GM18951 (cell line): ENCODE measurements at regions not wholly inside any gene's neighbourhood (a gene's known extent, or its start where the extent isn't known, plus 50 kb on each side); places are given as distances from the start of the nearest gene placed in this dataset.

ENCODE experiments used
- POLR2A ChIP-seq: IDR thresholded peaks from 4 replicates; pipeline ENCODE4 v1.6.1; 2011; ENCODE audit warnings: mild to moderate bottlenecking; ENCODE audit not compliant: insufficient read length, insufficient read depth; ENCODE audit errors: extremely low read depth
- in situ Hi-C: fragments of 300-500 bp; cut with MboI; formaldehyde crosslinking; loops from one replicate; pipeline ENCODE4 v1.12.0; 2022; ENCODE audit warnings: low sequenced_read_pairs, mixed read lengths, inconsistent platforms; ENCODE audit not compliant: unreplicated experiment

DNA sequence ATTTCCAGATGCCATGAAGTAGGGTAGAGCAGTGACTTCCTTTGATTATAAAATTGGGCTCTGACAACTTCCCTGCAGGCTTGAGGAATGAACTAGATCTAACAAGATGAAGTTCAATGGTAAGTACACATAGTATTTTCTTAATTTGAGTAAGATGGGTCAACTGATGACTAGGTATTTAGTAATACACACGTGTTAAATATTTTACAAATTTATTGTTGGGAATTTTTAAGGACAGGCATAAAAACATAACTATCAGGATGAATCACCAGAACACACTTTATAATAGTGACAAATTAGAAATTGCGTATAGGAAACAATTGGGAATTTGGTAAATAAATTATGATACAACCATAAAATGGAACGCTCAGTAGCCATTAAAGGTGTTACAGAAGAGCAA, 762.4 kb upstream of the SLC35B3 start:
- in situ Hi-C loops, result no loop called here
- TF ChIP-seq POLR2A, result no peak

DNA sequence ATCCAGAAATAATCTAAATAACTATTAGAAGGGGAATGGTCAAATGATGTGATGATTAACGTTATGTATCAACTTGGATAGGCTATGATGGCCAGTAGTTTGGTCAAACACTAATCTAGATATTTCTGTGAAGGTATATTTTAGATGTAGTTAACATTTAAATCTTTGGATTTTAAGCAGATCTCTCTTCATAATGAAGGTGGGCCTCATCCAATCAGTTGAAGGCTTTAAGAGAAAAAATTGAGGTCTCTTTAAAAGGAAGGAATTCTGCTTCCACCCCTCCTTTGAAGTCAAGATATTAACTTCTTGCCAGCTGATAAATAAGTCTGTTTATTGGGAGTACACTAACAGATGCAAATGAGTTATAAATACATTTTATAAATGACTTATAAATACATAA, 760.0 kb upstream of the SLC35B3 start:
- no peak for TF ChIP-seq POLR2A
- in situ Hi-C loops, result no loop called here

DNA sequence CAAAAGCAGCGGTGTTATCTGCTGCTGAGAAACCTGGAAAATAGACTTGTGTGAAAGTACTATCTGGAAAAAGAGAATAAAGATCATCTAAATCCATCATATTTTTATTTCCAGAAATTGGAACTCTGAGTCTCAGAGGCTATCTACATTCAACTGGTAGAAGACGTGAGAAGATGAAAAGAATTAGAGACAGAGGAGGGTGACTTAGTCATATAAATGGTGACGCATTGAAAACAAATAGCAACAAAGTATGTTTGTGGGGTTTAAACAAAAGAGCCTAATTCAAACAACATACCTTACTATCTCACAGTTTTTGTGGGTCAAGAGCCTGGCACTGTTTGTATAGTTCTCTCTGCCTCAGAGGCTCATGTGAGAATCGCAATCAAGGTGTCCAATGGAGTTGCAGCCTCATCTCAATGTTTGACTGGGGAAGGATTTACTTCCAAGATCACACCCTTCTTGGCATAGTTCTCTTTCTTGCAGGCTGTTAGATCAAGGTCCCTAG, 757.1 kb upstream of the SLC35B3 start:
- no peak for TF ChIP-seq POLR2A
- in situ Hi-C loops, result no loop called here

DNA sequence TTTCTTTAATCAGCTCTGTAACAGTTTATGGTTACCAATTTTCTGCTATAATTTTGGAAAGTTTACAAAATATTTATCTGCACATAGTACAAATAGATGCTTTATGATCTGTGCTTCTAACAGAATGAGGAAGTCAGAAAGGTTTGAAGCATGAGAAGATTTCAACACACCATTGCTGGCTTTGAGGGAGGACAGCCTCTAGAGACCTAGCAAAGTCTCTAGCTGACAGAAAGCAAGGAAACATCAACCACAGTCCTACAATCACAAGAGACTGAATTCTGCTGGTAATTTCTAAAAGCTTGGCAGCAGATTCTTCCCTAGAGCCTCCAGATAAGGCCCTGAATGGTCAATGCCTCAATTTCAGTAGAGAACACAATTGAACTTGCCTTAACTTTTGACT, 750.8 kb upstream of the SLC35B3 start:
- in situ Hi-C loops, result no loop called here
- TF ChIP-seq POLR2A, result no peak

DNA sequence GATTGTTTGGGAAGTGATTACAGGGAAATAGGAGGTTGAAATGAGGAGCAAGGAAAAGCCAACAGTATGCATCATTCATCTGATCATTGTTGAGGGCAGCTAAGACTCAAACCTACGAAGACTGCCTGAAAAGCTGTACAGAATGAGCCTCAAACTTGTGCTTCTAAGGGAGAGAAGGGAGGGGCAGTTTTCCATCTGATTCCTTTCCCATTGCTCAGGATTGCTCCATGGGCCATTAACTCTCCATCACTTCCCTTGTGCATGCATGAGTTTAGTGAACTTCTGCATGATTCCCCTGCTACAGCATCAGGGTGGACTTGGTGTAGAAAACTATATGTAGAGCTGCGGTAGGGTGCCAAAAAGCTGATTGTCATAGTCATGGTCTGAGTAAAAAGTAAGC, 742.7 kb upstream of the SLC35B3 start:
- no peak for TF ChIP-seq POLR2A
- in situ Hi-C loops, result no loop called here

DNA sequence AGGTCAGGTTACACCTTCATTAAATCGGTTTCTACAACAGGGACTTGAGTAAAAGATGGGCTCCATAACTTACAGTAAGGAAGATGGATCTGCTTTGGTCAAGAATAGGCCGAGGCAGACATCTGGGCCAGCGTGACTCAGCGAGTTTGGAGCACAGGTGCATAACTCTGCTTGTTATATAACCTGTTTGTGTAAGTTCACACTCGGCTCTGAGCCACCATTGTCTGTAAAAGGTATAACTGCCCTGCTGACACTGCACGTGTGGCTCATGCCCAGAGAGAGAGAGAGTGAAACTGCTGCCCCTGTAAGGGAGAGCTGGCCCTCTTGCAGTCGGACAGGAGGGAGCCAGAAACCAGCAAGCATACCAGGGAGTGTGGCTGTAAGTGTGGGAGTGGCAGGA, 737.9 kb upstream of the SLC35B3 start:
- no peak for TF ChIP-seq POLR2A
- in situ Hi-C loops, result no loop called here

DNA sequence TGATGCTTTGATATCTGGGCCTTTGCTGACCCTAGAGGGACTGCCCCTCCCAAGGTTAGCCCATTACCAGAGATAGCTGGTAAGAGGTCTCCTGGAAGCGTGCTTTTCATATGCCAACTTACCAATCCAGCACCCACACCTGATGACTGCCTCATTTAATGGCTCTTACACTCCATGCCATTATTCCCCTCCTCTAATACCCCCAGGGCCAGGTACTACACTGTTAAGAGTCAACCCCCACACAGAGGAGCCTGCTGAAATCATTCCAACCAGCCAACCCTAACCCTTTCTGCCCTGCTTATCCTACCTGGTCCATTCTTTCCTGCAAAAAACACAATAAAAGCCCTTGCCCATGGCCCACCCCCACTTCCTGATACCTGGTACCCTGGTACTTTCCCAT, 736.8 kb upstream of the SLC35B3 start:
- no peak for TF ChIP-seq POLR2A

DNA sequence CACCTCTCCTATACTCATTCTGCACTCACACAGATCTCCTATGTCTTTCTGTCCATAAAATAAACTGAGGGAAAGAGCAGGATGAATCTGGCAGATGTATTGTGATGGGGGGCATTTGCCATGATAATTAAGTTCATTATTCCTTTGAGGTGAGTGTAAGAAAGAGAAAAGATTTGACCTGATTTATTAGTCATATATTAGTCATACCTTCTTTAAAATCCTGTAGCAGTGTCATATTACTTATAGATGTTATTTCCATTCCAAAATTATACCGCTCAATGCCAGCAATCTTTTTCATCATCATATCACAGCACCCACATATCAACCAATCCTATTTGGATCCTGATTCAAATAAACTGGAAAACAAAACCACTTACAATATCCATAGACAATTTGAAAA, 733.3 kb upstream of the SLC35B3 start:
- in situ Hi-C loops, result no loop called here
- TF ChIP-seq POLR2A, result no peak

More for the DNA sequence above, 736.8 kb upstream of the SLC35B3 start:
- in situ Hi-C loops, result no loop called here

DNA sequence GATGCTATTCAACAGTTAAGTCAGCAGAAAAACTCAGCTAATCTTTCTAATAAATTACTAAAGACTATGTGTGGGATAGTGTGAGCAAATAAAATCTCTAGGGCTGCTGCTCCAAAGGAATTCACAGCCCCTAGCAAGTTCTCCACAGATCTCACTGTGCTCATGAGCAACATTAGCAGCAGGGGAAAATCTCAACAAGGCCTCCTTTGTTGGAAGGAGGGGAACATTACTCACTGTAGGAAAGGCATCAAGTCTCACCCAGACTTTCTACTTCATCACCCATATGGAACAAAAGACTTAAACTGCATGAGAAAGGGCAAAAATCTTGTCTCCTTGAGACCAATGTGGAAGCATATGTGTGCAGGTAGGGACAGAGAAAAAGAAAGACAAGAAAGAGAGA, 726.4 kb upstream of the SLC35B3 start:
- no peak for TF ChIP-seq POLR2A
- in situ Hi-C loops, result no loop called here

DNA sequence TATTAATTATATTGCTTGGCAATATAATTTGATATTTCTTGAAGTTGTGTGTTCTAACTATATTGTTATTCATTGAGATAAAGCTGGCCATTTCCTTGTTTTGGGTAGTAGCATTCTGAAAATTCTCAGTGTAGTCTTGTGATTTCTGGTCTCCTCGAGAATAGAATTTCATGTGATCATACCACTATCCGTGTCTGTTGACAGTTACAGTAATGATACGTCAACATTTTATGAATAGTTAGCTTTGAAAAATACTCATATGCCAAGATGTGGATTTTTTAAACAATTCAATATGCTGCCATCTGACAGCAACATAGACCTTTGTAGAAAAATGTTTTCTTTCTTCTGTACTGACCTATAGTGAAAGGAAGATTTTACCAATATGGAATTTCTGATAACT, 723.7 kb upstream of the SLC35B3 start:
- in situ Hi-C loops, result no loop called here

DNA sequence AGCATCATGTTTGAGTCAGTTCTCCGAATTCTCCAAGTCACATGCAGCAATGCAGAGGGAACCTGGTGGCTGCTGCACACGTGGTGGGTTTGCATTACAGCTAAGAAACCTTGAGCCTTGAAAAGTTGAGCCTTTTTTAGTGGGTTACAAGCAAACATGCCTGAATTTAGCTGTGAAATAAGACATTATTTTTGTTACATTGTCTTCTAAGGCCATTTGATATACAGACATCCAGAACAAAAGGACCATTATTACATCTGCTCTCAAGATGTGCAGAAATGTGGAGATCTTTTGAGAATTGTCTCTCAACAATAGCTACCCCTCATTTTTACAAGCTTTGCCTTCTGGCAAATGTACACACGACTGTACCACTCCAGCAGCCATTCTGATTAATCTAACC, 720.5 kb upstream of the SLC35B3 start:
- in situ Hi-C loops, result no loop called here
- no peak for TF ChIP-seq POLR2A

More for the DNA sequence above, 723.7 kb upstream of the SLC35B3 start:
- TF ChIP-seq POLR2A, result no peak

DNA sequence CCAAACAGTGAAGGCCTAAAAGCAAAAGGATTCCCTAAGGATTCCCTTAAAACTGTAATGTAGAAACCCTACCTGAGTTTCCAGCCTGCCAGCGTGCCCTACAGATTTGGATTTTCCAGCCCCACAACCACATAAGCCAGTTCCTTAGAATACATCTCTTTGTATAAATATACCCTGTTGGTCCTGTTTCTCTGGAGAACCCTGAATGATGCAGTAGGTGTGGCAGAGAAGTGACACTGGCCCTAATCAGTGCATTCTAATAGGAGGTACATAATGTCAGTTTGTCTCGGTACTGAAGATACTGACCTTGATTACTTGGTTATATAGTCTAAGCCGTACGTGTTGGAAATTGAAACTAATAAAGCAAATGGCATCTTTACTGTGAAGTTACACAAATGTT, 707.8 kb upstream of the SLC35B3 start:
- in situ Hi-C loops, result no loop called here
- no peak for TF ChIP-seq POLR2A

DNA sequence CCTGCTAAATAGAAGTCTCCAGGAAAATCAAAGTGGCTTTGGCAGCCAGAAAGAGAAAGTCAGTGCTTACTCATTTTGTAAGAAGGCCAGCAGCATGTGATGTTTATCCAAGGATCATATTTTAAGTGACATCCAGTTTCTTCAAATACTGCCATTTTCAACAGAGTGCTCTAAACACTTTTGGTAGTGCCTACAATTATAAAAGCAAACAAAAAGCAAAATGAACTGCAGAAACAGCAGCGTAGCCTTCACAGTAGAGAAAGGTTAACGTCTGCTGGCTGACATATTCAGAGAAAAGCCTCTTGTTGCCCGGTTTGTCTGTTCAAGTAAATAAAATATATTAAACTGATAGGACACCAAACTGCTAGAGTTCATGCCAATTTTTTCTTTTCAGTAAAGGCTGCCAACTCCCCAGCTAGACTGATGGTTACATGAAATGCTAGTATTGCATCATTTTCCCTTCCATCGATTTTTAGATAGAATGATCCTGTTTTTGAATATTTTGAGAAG, 705.7 kb upstream of the SLC35B3 start:
- no peak for TF ChIP-seq POLR2A
- in situ Hi-C loops, result no loop called here

DNA sequence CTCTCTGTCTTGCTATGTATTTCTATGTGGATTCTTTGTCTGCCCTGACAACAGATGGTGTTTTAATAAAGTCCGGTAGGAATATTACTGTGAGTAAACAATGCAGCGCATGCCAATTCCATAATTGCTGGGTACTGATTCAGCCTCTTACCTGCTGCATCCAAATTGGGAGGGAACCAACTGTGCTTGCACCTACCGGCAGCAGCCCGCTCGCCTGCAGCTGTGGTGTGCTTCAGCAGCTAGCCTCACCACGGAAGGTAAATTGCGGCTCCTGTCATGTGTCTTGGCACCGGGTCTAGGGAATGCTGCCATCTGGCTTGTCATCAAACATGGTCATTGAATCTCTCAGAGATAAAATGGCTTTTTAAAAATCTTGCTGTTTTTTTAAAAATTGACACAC, 704.8 kb upstream of the SLC35B3 start:
- in situ Hi-C loops, result no loop called here
- no peak for TF ChIP-seq POLR2A

DNA sequence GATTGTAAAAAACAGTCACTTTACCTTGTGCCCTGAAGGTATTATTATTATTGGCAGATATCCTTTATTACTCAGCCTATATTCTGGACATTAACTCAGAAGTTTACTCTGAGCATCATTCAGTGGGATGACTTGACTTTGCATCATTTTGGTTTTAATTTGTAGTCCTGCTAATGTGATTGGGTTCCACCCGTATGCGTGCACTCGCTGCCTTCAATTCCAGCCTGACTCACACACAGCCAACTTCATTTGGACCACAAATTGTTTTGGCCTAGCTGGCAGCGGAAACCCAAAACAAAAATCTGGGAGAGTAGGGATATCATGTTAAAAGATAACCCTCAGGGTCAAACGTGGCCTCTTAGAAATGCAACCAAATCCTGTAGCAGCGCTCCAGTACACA, 704.4 kb upstream of the SLC35B3 start:
- in situ Hi-C loops, result no loop called here
- no peak for TF ChIP-seq POLR2A
